ENCODE measurements at regions not wholly inside any gene's neighbourhood (a gene's known extent, or its start where the extent isn't known, plus 50 kb on each side); places are given as distances from the start of the nearest gene placed in this dataset.

DNA sequence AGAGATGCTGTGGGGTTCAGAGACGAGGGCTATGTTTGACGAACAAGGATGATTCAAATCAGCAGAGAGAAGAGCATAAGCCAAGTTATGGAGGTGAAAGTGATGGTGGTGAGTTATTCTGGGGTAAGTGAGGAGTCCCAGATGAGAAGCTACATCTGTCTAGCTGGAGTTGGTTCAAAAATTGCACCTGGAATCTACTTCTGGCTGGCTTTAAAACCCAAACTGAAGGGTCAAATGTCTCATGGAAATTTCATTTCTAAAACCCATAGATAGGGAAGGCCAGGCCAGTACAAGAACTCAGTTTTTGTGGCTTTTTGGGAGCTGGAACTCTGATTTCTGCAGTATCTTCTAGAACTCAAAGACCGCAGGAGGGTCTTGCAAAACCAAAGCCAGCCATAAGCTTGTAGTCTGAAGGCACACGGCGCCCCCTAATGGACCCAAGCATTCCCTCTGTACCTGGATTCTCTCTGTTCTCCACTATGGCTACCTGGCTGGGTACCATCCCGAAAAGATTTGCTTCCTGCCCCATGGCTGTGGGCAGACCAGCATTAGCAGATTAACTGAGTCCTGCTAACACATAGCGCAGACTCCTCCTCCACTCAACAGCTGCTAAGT is 229.1 kb upstream of the SLC14A2 start:
- Histone ChIP-seq H3K4me1 (ENCODE audit: control insufficient read depth, low read depth, low read length) (no peaks in the 10 kb centered on the region), H2BK120ac (ENCODE audit: low read depth, low read length) (peak overlapping the region; percentile 56), H3K4me2 (ENCODE audit: low read length) (no peak overlapping the region), H4K8ac (ENCODE audit: low read depth, low read length) (no peak overlapping the region), H3K27ac (ENCODE audit: low read depth, low read length) (no peak overlapping the region), H3K79me1 (ENCODE audit: low read length) (no peaks in the 10 kb centered on the region), H3K23ac (ENCODE audit: low read length) (no peak overlapping the region), H3K56ac (ENCODE audit: low read length) (no peak overlapping the region), H3K36me3 (ENCODE audit: control insufficient read depth, insufficient read depth, low read length) (no peaks in the 10 kb centered on the region), H2BK5ac (ENCODE audit: low read length) (no peak overlapping the region), H4K5ac (ENCODE audit: low read length) (no peak overlapping the region), H3K18ac (ENCODE audit: low read length) (no peak overlapping the region), H3K4me3 (ENCODE audit: low read length) (no peak overlapping the region), H2AK5ac (ENCODE audit: low read length) (no peak overlapping the region), H3K79me2 (ENCODE audit: control insufficient read depth, insufficient read depth, low read length) (no peaks in the 10 kb centered on the region), H2BK15ac (replicated peaks; ENCODE audit: low read depth) (no peak overlapping the region), H3K27me3 (ENCODE audit: insufficient read depth, low read length, poor library complexity) (no peaks in the 10 kb centered on the region), H3K4ac (ENCODE audit: low read depth, low read length) (no peak overlapping the region), H3K9ac (ENCODE audit: low read length) (no peak overlapping the region)
- no CpG with 5 or more reads among the region's 7 CpGs for WGBS (ENCODE audit: extremely low coverage, insufficient coverage, low lambda C conversion rate)
- DNase-seq = peak; percentile 84

DNA sequence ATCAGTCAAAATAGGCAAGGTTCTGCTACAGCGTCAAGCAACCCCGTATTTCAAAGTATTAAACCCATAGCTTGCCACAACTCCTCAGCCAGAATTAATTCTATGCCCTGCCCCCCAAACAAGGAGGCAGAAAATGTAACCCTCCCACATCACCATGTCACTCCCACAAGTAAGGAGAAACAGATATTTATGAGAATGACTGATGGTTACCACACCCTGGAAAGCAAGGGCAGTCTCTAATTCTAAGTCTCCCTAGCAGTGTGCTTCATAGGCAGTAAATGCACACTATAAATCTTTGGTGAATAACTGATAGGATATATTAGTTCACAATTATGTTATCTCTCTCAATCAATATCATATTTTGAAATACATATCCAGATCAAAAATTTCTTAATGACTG is 228.0 kb upstream of the SLC14A2 start:
- H3K27ac ChIP-seq (ENCODE audit: low read depth, low read length) = no peak overlapping the region
- no peak overlapping the region for H3K4me3 ChIP-seq (ENCODE audit: low read length)
- no peak overlapping the region for H3K56ac ChIP-seq (ENCODE audit: low read length)
- H3K27me3 ChIP-seq (ENCODE audit: insufficient read depth, low read length, poor library complexity) = no peaks in the 10 kb centered on the region
- no peak overlapping the region for H3K23ac ChIP-seq (ENCODE audit: low read length)
- no peaks in the 10 kb centered on the region for H3K36me3 ChIP-seq (ENCODE audit: control insufficient read depth, insufficient read depth, low read length)
- no peak overlapping the region for H3K4me2 ChIP-seq (ENCODE audit: low read length)
- WGBS (ENCODE audit: extremely low coverage, insufficient coverage, low lambda C conversion rate) = no CpG with 5 or more reads among the region's 2 CpGs
- no peak overlapping the region for H3K4ac ChIP-seq (ENCODE audit: low read depth, low read length)
- no peak for DNase-seq
- H2BK15ac ChIP-seq (replicated peaks; ENCODE audit: low read depth) = no peak overlapping the region
- H3K79me2 ChIP-seq (ENCODE audit: control insufficient read depth, insufficient read depth, low read length) = no peaks in the 10 kb centered on the region
- no peak overlapping the region for H2AK5ac ChIP-seq (ENCODE audit: low read length)
- H3K9ac ChIP-seq (ENCODE audit: low read length) = no peak overlapping the region
- H3K18ac ChIP-seq (ENCODE audit: low read length) = no peak overlapping the region
- H3K4me1 ChIP-seq (ENCODE audit: control insufficient read depth, low read depth, low read length) = no peaks in the 10 kb centered on the region
- H2BK120ac ChIP-seq (ENCODE audit: low read depth, low read length) = no peak overlapping the region
- no peak overlapping the region for H4K5ac ChIP-seq (ENCODE audit: low read length)
- no peak overlapping the region for H4K8ac ChIP-seq (ENCODE audit: low read depth, low read length)
- H2BK5ac ChIP-seq (ENCODE audit: low read length) = no peak overlapping the region
- no peaks in the 10 kb centered on the region for H3K79me1 ChIP-seq (ENCODE audit: low read length)

DNA sequence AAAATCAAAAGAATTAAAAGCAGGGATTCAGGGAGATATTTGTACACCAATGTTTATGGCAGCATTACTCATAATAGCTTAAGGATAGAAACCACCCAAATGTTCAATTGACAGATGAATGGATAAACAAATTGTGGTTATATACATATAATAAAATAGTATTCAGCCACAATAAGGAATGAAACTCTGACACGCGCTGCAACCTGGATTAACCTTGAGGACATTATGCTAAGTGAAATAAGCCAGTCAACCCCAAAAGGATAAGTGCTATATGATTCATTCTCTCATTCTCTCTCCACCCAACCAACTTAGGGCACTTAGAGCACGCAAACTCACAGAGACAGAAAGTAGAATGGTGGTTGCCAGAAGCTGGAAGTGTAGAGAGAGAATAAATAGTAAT is 216.8 kb upstream of the SLC14A2 start:
- Histone ChIP-seq H3K4me2 (ENCODE audit: low read length) (no peak overlapping the region), H3K79me2 (ENCODE audit: control insufficient read depth, insufficient read depth, low read length) (no peaks in the 10 kb centered on the region), H2AK5ac (ENCODE audit: low read length) (no peak overlapping the region), H3K4me3 (ENCODE audit: low read length) (no peak overlapping the region), H3K4me1 (ENCODE audit: control insufficient read depth, low read depth, low read length) (no peaks in the 10 kb centered on the region), H3K27me3 (ENCODE audit: insufficient read depth, low read length, poor library complexity) (no peaks in the 10 kb centered on the region), H3K4ac (ENCODE audit: low read depth, low read length) (no peak overlapping the region), H4K8ac (ENCODE audit: low read depth, low read length) (no peak overlapping the region), H3K23ac (ENCODE audit: low read length) (no peak overlapping the region), H2BK15ac (replicated peaks; ENCODE audit: low read depth) (no peak overlapping the region), H3K9ac (ENCODE audit: low read length) (no peak overlapping the region), H3K56ac (ENCODE audit: low read length) (no peak overlapping the region), H3K18ac (ENCODE audit: low read length) (no peak overlapping the region), H4K5ac (ENCODE audit: low read length) (no peak overlapping the region), H3K79me1 (ENCODE audit: low read length) (no peaks in the 10 kb centered on the region), H3K36me3 (ENCODE audit: control insufficient read depth, insufficient read depth, low read length) (no peaks in the 10 kb centered on the region), H2BK120ac (ENCODE audit: low read depth, low read length) (no peak overlapping the region), H3K27ac (ENCODE audit: low read depth, low read length) (no peak overlapping the region), H2BK5ac (ENCODE audit: low read length) (no peak overlapping the region)
- no peak for DNase-seq
- WGBS (ENCODE audit: extremely low coverage, insufficient coverage, low lambda C conversion rate) = no CpG with 5 or more reads among the region's 3 CpGs

DNA sequence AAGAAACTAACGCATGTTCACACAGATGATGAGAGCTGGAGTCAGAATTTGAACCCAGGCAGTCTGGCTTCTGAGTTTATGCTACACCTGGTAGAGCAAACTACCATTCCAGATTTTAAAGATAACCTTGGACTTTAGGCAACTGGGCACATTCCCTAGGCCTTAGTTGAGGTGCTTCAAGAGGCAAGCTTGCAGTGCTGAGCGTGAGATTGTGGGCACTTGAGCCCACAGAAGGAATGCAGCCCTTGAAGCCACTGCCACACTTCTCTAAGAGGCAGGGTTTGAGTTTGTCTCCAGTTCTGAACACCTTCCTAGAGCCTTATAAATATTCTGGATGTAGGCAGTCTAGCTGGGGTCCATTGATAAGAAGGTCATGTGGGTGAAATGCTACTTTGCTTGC is 216.1 kb upstream of the SLC14A2 start:
- no peak overlapping the region for H3K23ac ChIP-seq (ENCODE audit: low read length)
- H3K4me1 ChIP-seq (ENCODE audit: control insufficient read depth, low read depth, low read length) = no peaks in the 10 kb centered on the region
- no peak overlapping the region for H3K4me3 ChIP-seq (ENCODE audit: low read length)
- no peak overlapping the region for H3K56ac ChIP-seq (ENCODE audit: low read length)
- no peak overlapping the region for H4K8ac ChIP-seq (ENCODE audit: low read depth, low read length)
- no peak overlapping the region for H3K9ac ChIP-seq (ENCODE audit: low read length)
- no peak overlapping the region for H2BK15ac ChIP-seq (replicated peaks; ENCODE audit: low read depth)
- no peak overlapping the region for H4K5ac ChIP-seq (ENCODE audit: low read length)
- no peak overlapping the region for H3K27ac ChIP-seq (ENCODE audit: low read depth, low read length)
- H3K4ac ChIP-seq (ENCODE audit: low read depth, low read length) = no peak overlapping the region
- no peak overlapping the region for H2AK5ac ChIP-seq (ENCODE audit: low read length)
- no peak overlapping the region for H3K18ac ChIP-seq (ENCODE audit: low read length)
- no peaks in the 10 kb centered on the region for H3K79me1 ChIP-seq (ENCODE audit: low read length)
- no CpG with 5 or more reads among the region's 2 CpGs for WGBS (ENCODE audit: extremely low coverage, insufficient coverage, low lambda C conversion rate)
- H3K79me2 ChIP-seq (ENCODE audit: control insufficient read depth, insufficient read depth, low read length) = no peaks in the 10 kb centered on the region
- no peak for DNase-seq
- H2BK120ac ChIP-seq (ENCODE audit: low read depth, low read length) = no peak overlapping the region
- no peaks in the 10 kb centered on the region for H3K36me3 ChIP-seq (ENCODE audit: control insufficient read depth, insufficient read depth, low read length)
- H2BK5ac ChIP-seq (ENCODE audit: low read length) = no peak overlapping the region
- H3K27me3 ChIP-seq (ENCODE audit: insufficient read depth, low read length, poor library complexity) = no peaks in the 10 kb centered on the region
- no peak overlapping the region for H3K4me2 ChIP-seq (ENCODE audit: low read length)

DNA sequence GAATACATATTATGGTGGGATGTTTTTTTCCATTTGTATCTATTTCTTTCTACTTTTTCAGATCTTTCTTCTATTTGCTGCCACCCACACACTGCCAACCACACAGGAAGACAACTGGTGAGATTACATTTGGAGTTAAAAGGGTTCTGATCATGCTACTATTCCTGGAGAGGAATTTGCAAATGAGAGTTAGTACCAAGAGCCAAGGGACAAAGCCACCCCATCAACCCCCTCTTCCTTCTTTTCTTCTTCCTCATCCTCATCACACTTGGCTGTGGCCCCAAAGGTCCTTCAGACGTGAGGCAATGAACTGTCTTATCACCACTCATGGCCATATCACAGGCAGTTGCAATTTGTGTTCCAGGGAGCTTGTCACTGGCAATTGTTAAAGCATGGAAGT is 215.6 kb upstream of the SLC14A2 start:
- no peak for DNase-seq
- Histone ChIP-seq H3K36me3 (ENCODE audit: control insufficient read depth, insufficient read depth, low read length) (no peaks in the 10 kb centered on the region), H3K18ac (ENCODE audit: low read length) (no peak overlapping the region), H2AK5ac (ENCODE audit: low read length) (no peak overlapping the region), H3K27ac (ENCODE audit: low read depth, low read length) (no peak overlapping the region), H3K4me1 (ENCODE audit: control insufficient read depth, low read depth, low read length) (no peaks in the 10 kb centered on the region), H2BK120ac (ENCODE audit: low read depth, low read length) (no peak overlapping the region), H3K27me3 (ENCODE audit: insufficient read depth, low read length, poor library complexity) (no peaks in the 10 kb centered on the region), H3K23ac (ENCODE audit: low read length) (no peak overlapping the region), H2BK15ac (replicated peaks; ENCODE audit: low read depth) (no peak overlapping the region), H3K4ac (ENCODE audit: low read depth, low read length) (no peak overlapping the region), H4K8ac (ENCODE audit: low read depth, low read length) (no peak overlapping the region), H3K79me1 (ENCODE audit: low read length) (no peaks in the 10 kb centered on the region), H3K4me3 (ENCODE audit: low read length) (no peak overlapping the region), H3K56ac (ENCODE audit: low read length) (no peak overlapping the region), H3K79me2 (ENCODE audit: control insufficient read depth, insufficient read depth, low read length) (no peaks in the 10 kb centered on the region), H4K5ac (ENCODE audit: low read length) (no peak overlapping the region), H3K9ac (ENCODE audit: low read length) (no peak overlapping the region), H2BK5ac (ENCODE audit: low read length) (no peak overlapping the region), H3K4me2 (ENCODE audit: low read length) (no peak overlapping the region)
- no CpG with 5 or more reads among the region's 1 CpG for WGBS (ENCODE audit: extremely low coverage, insufficient coverage, low lambda C conversion rate)

DNA sequence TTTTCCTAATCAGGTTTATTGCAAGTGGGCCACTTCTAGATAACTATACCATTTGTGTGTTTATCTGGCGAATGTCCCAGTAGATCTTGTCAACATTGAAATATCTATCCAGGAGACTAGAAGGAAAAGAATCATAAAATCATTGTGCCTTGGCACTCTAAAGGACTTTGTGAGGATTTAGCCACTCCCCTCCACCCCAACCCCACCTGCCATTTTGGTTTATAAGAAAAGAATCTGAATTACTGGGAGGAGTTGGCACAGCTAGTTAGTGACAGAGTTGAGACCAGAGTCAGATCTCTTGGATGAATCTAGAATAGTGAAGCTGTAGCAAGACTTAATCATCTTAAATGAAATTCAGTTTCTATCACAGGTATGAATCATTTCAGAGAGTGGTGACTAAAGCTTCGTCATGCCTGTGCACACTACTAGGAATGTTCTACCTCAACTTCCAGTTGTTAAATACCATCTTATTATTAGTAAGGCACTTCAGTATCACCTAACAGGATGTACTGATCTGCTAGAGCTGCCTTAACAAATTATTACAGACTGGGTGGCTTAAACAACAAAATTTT is 212.7 kb upstream of the SLC14A2 start:
- Histone ChIP-seq H3K36me3 (ENCODE audit: control insufficient read depth, insufficient read depth, low read length) (no peaks in the 10 kb centered on the region), H3K4me3 (ENCODE audit: low read length) (no peak overlapping the region), H3K4me2 (ENCODE audit: low read length) (no peak overlapping the region), H3K27ac (ENCODE audit: low read depth, low read length) (no peak overlapping the region), H3K56ac (ENCODE audit: low read length) (no peak overlapping the region), H4K8ac (ENCODE audit: low read depth, low read length) (no peak overlapping the region), H3K4ac (ENCODE audit: low read depth, low read length) (no peak overlapping the region), H3K23ac (ENCODE audit: low read length) (no peak overlapping the region), H2BK120ac (ENCODE audit: low read depth, low read length) (no peak overlapping the region), H3K79me2 (ENCODE audit: control insufficient read depth, insufficient read depth, low read length) (no peaks in the 10 kb centered on the region), H4K5ac (ENCODE audit: low read length) (no peak overlapping the region), H3K27me3 (ENCODE audit: insufficient read depth, low read length, poor library complexity) (no peaks in the 10 kb centered on the region), H2BK5ac (ENCODE audit: low read length) (no peak overlapping the region), H3K9ac (ENCODE audit: low read length) (no peak overlapping the region), H3K79me1 (ENCODE audit: low read length) (no peaks in the 10 kb centered on the region), H2BK15ac (replicated peaks; ENCODE audit: low read depth) (no peak overlapping the region), H3K4me1 (ENCODE audit: control insufficient read depth, low read depth, low read length) (no peaks in the 10 kb centered on the region), H3K18ac (ENCODE audit: low read length) (no peak overlapping the region), H2AK5ac (ENCODE audit: low read length) (no peak overlapping the region)
- no CpG with 5 or more reads among the region's 2 CpGs for WGBS (ENCODE audit: extremely low coverage, insufficient coverage, low lambda C conversion rate)
- DNase-seq = no peak
